H54 (cell line): ENCODE measurements at regions not wholly inside any gene's neighbourhood (a gene's known extent, or its start where the extent isn't known, plus 50 kb on each side); places are given as distances from the start of the nearest gene placed in this dataset.

ENCODE experiments used
- DNase-seq: peaks from one replicate; pipeline ENCODE4 v3.0.0; 2011; ENCODE audit warnings: low spot score, mixed read lengths; ENCODE audit not compliant: insufficient read length
- FAIRE-seq: peaks from 3 replicates; lab custom pipeline; 2011; peaks lifted over from hg19 to GRCh38; lab: Jason Lieb, UNC
- POLR2A ChIP-seq: IDR thresholded peaks from 2 replicates; pipeline ENCODE4 v1.6.1; 2011; ENCODE audit warnings: low read depth, mild to moderate bottlenecking, low read length

DNA sequence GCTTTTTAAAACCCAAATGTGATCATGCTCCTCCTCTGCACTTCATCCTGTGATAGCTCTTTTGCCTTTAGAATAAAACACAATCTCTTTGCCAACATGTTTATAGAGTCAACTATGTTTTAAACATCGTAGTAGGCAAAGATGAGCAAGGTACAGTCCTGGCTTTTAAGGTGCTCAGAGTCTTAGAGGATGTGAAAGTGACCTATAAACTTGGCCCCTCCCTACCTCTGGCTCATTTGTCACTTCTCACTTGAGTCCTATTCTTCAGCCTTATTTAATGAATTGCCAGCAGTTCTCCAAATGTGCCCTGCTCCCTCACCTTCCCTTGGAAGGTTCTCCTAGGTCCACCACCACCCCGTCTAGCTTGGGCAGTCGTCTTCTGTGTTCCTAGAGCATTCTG is 617.0 kb upstream of the NR5A2 start:
- FAIRE-seq (no peak), DNase-seq (no peak)
- TF ChIP-seq POLR2A = no peak

DNA sequence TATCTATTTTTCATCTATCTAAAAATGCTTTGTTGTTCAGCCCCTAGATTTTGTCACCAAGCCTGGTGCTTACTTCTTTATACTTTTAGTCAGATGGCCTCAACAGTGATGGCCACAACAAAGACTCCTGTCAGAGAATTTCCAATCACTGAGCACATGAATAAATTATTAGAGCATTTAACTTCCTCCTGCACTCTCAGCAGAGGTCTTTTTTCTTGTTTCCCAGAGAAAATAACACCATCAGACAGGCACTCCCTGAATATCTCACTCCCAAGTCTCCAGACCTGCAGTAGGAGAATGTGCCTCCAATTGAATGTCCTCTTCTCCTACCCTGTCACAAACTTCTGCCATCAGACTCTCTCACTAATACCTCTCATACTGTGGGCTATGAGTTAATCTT is 616.0 kb upstream of the NR5A2 start:
- no peak for FAIRE-seq
- DNase-seq = no peak
- TF ChIP-seq POLR2A = no peak

DNA sequence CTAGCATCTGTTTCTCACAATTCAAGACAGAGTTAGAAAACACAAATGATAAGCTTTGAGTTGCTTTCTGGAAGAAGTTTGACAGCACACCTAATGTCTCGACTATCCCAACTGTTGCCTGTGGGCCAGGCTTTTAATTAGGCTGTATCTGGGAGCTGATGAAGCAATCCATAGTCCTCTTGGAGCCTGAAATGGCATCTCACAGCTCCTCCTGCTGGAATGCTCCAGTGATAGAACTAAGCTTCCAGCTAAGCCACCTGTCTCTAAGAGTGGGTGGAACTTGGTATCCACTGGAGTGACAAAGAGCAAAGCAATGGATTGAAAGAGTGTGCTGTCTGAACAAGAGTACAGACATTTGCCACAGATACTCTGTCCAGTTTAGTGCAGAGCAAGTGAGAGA is 605.3 kb upstream of the NR5A2 start:
- no peak for TF ChIP-seq POLR2A
- DNase-seq (no peak), FAIRE-seq (peak; percentile 75)

DNA sequence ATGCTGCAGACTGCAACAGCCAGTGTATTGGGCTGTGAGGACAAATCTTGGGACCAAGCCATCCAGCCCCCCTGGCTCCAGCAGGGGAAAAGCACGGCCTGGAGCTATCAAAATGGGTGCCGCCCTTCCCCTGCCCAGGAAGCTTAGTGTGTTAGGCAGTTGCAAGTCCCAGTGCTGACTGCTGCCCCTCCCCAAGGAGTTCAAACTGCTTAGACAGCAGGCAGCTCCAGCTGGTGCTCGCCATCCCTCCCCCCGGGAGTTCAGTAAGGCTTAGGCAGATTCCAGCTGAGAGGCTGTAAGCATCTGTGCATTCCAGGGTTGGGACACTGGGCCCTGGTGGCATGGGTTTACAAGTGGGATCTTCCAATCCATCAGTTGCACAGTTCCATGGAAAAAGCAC is 579.6 kb upstream of the NR5A2 start:
- TF ChIP-seq POLR2A = no peak
- FAIRE-seq = no peak
- DNase-seq = no peak

DNA sequence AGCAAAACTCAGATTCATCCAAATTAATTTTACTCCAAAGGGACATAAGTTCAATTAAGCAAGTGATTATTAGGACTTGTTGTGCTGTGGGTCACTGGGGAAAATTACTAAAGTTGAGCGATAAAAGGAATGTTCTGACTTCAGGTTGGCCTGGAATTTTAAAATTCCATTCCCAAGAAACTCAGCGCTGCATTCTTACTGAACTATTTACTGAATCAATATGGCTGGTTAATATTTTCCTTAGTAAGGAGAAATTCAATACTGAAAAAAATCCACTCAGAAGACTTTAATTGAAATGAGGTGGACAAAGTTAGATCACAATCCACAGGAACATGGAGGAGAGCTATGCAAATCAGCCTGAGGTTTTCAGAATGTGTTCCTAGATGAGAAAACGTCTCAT is 578.9 kb upstream of the NR5A2 start:
- FAIRE-seq = no peak
- no peak for TF ChIP-seq POLR2A
- no peak for DNase-seq

DNA sequence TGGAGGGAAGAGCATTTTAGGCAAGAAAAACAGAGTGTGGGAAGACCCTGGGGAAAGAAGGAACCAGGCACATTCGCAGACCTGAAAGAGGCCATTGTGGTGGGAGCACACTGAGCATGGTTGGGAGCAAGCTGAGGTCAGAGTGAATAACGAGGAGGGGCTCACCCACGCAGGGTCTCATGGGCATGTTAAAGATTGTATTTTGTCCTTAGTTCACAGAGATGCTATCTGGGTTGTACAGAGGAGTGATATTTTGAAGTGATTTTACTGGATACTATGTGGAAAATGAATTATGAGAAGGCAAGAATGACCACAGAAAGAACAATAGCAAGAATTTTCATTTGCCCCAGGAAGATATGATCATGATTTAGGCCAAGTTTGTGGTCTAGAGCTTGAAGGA is 578.3 kb upstream of the NR5A2 start:
- DNase-seq (no peak), FAIRE-seq (no peak)
- no peak for TF ChIP-seq POLR2A

DNA sequence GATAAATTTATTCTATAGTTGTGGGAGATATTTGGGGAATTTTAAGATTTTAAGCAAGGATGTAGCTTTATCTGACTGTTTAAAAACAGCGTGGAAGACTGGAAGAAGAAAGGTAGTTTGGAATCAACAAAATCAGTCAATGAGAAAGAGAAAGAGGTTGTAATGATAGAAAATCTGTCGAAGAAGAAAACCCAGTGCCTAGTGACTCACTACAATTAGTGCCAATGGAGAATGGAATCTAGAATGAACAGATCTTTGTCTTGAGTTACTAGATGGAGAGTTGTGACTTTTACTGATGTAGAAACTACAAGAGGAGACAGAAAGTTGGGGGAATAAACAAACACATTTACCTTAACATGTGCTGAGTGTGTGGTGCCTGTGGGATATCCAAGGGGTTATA is 577.8 kb upstream of the NR5A2 start:
- FAIRE-seq (no peak), DNase-seq (no peak)
- TF ChIP-seq POLR2A = no peak

DNA sequence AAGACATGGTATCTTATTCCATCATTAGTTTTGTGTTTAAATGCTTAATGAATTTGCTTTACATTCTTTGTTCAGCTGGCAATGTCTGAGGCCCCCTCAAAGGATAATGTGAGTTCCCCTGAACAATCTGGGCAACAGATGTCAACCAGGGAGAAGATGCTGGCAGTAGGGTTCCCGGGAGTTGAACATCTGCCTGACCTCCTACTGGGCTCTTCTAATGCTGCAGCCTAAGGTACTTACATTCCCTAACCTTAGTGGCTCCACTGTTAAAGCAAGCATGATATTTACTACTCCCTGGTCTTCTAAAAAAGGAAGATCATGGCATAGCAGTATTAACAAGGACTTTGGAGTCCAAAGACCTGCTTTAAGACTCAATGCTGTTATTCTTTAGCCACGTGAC is 574.9 kb upstream of the NR5A2 start:
- TF ChIP-seq POLR2A = no peak
- no peak for DNase-seq

DNA sequence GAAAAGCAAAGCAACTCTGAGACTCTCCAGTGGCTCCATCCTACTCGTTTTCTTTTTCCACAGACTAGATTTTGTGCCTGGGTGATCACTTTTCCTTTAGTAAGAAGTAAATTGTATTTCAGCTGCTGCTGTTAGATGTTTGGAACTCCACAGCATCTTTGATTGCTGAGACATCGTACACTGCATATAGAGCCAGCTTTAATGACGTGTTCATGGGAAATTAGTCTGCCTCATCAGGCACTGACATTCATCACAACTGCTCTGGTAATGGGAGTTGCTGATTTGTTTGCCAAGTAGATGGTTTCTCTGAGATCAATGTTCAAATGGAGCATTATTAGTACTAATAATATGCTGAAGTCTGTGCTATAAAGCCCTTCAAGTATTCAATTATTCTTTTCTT is 573.8 kb upstream of the NR5A2 start:
- FAIRE-seq (no peak), DNase-seq (no peak)
- no peak for TF ChIP-seq POLR2A

More for the DNA sequence above, 574.9 kb upstream of the NR5A2 start:
- no peak for FAIRE-seq

DNA sequence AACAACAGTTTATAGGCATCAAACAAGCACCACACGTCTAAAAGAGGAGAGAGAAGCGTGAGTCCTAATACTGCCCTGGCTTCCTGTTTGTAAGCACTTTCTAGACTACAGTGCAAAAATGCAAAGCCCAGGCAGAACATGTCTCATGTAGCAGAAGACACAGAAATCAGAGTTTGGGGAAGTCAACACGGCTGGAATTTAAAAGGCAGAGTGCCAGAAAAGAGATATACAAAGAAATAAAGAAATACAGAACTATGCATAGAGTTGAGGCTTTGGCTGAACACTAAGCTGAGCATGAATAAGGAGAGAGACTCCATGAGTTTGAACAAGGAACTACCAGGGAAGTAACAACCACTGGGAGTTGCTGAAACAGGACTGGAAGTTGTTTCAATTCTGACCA is 566.6 kb upstream of the NR5A2 start:
- DNase-seq = no peak
- FAIRE-seq = no peak
- no peak for TF ChIP-seq POLR2A

DNA sequence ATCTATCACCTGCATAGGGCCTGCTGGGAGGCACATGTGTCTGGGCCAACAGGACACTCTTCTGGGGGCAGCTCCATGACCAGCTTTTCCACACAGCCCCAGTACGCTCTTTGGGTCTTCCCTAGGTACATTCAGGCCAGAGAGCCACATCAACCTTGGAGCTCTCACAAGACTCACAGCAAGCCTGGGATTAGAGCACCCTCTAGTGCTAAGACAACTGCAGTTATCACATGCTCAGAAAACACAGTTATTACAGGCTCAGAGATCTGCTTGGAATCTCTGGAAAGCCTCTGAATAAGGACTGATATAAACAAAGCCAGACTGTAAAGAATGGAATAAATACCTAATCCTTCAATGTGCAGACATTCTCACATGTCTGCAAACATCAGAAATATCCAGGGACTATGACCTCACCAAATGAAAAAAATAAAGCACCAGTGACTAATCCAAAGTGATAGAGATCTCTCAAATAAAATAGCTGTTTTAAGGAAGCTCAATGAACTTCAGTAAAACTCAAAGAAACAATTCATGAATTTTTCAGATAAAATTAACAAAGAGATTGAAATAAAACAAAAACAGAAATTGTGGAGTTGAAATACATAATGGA is 563.9 kb upstream of the NR5A2 start:
- TF ChIP-seq POLR2A = no peak
- peak; percentile 43 for FAIRE-seq
- DNase-seq = no peak

DNA sequence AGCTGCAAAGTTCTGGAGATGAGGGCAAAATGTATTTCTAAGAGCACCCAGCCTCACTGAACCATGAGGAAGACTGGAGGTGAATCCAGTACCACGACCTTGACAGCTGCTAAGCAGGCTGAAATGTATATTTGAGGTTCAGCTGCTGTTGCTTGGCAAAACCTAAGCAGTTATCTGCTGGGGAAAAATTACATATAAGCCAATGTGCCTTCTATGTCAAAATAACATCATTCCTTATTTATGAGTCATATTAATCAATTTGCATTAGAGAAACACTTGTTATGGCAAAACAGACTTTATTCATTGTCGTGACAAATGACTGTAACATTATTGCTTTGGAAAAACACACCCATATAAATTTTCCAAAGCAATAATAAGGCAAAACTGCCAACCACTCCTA is 560.5 kb upstream of the NR5A2 start:
- FAIRE-seq = no peak
- no peak for TF ChIP-seq POLR2A
- no peak for DNase-seq

DNA sequence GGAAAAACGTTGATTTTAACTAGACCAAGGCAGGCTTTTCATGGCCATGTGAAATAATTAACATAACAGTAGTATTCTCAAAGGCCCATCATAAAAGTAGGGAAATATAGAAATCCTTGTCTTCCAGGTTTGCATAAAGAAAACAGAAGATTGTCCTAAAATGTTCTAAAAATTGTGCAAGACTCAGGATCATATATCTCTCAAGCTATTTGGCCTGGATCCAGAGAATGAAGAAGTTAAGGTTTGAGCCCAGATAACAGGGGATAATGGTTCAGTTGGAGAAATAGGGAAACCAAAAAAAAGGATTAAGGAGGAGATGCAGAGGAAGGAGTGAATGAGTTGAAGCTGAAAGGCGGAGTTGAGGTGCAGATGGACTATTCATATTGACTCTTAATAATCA is 555.5 kb upstream of the NR5A2 start:
- FAIRE-seq (no peak), DNase-seq (no peak)
- no peak for TF ChIP-seq POLR2A

DNA sequence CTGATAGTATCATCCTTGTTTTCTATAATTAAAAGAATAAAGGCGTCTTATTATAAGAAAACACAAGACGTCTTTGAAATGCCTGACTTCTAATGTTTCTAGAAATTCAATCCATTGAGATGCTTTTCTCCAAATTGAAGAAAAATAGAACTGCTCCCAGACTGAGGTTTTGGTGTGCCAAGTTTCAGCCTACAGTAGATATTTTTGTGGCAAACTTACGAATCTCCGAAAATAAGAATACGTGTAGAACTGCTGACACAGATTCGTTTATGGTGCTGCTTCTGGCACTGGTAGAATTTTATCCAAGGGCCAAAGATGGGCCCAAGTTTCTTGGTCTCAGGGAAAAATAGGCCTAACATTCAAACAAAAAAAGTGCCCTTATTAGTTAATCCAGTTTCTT is 554.5 kb upstream of the NR5A2 start:
- no peak for TF ChIP-seq POLR2A
- FAIRE-seq (no peak), DNase-seq (no peak)

DNA sequence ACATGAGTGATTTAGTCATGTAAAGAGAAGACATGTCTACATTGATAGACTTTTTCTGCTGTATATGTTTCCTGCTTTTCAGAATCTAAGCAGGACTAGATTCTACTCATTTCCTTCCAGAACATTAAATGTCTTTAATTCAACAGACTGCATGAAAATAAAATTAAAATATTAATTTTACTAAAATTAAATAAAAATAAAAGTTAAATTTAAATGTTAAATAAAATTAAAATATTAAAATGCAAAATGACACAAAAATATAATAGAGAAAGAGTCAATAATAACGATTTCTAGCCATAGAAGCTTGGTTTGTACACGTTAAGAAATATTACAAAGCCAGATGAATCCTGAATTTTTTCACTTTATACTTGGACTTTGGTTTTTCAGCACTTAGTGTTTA is 552.8 kb upstream of the NR5A2 start:
- no peak for TF ChIP-seq POLR2A
- DNase-seq (no peak), FAIRE-seq (no peak)

DNA sequence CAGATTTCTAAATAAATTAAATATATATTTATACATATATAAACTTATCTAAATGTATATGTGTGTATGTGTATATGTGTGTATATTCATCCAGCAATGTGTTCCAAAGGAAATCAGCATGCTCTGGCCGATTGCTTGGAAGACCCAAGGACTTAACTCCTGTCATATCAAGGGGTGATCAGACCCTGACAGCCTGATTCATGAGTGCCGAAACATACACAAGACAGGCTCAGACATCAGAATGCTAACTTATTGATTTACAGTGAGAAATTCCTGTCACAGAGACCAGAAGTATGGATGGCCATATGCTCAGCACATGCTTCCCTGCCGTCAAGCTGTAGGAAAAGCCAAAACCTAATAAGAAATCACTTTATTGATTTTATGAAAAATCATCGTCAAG is 545.1 kb upstream of the NR5A2 start:
- DNase-seq = no peak
- no peak for TF ChIP-seq POLR2A
- FAIRE-seq = no peak
